ENCODE measurements at regions not wholly inside any gene's neighbourhood (a gene's known extent, or its start where the extent isn't known, plus 50 kb on each side); places are given as distances from the start of the nearest gene placed in this dataset.

DNA sequence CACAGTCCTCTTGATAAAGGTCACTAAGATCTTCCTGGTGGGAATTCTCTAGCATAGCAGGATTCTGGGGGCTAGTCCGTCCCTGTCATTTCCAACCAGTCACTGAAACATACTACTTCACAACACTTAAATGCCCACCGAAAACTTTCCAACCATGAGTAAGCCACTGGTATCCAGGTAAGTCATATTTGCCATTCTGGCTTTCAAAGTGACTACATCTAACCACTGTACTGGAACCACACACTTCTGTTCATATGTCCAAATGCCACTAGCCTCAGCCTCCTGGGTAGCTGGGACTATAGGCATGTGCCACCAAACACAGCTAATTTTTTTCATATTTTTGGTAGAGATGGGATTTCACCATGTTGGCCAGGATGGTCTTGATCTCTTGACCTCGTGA lies 64.3 kb upstream of the VANGL1 start:
- no peak for DNase-seq

DNA sequence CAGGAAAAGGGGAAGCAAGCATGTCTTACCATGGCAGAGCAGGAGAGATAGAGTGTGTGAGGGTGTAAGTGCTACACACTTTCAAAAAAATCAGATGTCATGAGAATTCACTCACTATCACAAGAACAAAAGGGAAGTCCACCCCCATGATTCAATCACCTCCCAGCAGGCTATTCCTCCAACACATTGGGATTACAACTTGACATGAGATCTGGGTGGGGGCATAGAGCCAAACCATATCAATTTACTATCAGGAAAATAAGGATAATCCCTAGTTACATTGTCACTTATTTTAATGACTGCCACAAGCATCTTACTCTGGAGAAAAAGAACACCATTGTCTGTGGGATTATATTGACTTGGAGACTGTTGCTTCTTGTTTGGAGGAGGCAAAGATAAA lies 66.1 kb upstream of the VANGL1 start:
- no peak for DNase-seq

DNA sequence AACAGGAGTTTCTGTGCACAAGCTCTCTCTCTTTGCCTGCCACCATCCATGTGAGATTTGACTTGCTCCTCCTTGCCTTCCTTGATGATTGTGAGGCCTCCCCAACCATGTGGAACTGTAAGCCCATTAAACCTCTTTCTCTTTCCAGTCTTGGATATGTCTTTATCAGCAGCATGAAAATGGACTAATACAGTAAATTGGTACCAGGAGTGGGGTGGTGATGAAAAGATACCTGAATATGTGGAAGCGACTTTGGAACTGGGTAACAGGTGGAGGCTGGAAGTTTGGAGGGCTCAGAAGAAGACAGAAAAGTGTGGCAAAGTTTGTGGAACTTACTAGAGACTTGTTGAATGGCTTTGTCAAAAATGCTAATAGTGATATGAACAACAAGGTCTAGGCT lies 69.1 kb upstream of the VANGL1 start:
- DNase-seq, result no peak

DNA sequence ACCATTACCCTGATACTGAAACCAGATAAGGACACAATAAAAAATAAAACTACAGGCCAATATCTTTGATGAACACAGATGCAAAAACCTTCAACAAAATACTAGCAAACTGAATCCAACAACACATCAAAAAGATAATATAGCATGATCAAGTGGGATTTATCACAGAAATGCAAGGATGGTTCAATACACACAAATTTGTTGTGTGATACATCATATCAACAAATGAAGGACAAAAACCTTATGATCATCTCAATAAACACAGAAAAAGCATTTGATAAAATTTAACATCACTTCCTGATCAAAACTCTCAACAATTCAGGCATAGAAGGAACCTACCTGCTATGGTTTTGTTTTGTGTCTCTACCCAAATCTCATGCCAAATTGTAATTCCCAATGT lies 74.3 kb upstream of the VANGL1 start:
- DNase-seq, result no peak

DNA sequence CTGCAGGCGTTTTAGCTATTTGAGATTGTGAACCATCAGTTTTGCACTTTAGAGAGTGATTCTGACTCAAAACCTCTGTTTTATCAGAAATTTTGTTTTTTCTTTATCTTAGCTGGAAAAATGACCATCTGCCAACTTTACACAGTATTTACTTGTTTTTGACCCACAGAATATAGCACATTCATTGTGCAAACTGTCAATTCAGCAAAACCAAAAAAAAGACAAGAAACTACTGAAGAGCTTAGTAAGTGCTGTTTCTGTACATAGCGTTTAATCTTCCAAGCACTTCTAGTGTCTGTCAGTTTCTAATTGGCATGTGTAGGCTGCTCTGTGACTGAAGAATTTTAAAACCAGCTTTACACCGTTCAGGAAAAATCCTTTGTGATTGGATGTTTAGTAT lies 76.0 kb upstream of the VANGL1 start:
- DNase-seq, result no peak

DNA sequence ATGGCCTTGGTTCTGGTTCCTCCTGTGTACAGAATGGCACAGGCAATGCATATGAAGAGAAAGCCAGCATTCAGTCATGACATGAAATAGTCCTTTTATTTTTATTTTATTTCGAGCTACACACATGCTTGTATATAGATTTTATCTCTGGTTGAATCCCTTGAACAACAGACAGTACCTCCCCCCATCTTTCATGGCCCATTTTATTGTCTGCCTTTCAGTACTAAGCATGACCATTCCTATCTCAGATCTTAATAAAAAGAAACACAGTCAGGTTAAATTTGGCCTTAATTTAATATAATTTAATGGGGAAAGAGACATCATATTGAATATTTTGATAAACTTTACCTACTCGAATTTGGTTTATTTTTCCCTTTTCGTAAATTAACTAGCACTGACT lies 76.4 kb upstream of the VANGL1 start:
- DNase-seq, result no peak

DNA sequence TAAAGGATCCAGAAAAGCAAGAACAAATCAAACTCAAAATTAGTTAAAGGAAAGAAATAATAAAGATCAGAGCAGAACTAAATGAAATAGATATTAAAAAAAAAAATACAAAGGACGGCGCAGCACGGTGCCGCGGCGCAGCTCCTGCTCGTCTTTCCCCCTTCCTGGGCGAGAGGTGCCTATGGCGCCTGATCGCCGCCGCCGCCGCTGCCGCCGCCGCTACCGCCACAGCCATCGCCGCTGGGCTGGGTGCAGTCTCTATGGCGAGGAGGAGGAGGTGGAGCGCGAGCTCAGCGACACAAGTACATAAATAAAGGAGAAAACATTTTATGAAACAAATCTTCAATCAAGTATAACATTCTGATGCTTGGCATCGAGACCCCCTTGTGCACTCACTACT lies 77.6 kb upstream of the VANGL1 start:
- DNase-seq, result peak; percentile 6

DNA sequence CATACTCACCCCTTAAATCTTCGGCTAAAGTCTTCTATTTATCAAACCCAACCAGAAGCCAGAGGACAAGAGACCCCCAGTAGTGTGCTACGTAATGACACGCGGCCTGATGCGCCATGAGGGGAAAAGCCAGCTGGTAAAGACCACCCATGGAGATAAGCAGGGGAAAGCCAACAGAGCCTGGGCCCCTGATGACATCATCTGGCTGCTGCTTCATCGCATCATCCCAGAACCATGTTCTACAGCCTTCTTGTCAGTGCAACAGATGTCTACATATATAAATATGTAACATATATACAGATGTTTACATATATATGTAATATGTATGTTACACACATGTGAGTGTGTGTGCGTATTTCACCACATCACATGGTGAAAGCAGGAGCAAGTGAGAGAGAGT lies 81.7 kb upstream of the VANGL1 start:
- DNase-seq, result peak; percentile 14

DNA sequence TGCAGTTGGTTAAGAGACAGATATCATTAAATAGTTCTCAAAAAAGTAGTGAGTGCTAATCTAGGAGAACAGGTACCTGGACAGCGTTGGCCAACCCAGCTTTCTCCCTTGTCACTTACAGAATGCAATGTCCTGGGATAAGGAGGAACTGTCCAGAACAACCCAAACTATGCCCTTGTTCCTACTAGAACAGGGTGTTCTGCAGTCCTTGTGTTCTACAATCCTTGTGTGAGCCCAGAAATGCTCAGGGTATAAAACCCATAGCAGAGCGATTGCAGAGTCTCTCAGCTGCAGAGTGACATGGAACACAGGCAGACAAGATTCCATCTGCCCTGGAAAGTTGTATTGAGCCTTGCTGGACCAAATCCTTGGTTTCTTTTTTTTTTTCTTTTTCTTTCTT lies 83.5 kb upstream of the VANGL1 start:
- no peak for DNase-seq

DNA sequence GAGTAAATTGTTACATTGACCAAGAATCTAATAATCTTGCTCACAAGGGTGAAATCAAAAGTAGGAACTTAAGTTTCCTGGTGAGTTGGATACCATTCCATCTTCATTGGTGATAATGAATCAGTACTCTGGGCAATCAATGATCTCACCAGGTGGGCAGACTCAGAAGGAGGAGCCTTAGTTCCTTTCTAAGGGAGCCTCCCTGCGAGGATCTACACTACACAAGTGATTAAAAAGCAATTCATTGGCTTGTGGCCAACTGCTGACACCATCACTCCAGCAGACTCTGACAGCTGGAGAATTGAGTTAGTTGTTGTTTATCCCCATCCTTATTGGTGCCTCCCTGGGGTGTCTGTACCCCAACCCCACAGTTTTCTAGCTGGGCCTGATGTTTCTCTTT lies 84.1 kb upstream of the VANGL1 start:
- DNase-seq, result no peak

DNA sequence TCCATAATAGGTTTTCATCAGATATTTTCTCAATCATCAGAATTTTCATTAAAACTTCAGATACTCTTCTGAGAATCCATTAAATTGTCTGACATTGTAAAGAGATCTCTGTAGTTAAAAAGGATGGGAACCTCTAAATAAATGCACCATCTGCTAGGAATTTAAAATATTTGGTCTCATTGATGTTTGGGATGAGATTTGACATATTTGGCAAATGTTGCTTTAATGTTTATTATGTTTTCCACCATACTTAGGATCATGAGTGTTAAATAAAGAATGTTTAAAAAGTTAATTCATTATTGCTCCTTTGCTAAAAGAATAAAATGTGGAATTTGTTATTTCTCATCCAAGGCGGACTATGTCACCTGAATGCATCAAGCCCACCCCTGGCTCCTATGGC lies 85.5 kb upstream of the VANGL1 start:
- DNase-seq, result peak; percentile 46

DNA sequence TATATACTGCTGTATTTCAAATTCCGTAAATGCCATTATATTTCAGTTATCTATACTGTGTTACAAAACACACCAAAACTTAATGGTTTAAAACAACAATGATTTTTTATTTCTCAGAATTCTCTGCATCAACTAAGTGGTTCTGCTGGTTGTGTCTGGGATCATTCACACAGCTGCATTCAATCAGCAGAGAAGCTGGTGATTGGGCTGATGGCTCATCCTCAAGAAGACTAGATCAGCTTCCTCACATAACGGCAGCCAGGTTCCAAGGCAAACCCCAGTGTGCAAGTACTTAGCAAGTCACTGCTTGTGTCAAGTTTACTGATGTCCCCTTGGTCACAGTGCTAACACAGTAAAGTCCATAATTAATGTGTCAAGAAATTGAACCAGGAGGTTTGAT lies 86.3 kb upstream of the VANGL1 start:
- DNase-seq, result peak; percentile 67

DNA sequence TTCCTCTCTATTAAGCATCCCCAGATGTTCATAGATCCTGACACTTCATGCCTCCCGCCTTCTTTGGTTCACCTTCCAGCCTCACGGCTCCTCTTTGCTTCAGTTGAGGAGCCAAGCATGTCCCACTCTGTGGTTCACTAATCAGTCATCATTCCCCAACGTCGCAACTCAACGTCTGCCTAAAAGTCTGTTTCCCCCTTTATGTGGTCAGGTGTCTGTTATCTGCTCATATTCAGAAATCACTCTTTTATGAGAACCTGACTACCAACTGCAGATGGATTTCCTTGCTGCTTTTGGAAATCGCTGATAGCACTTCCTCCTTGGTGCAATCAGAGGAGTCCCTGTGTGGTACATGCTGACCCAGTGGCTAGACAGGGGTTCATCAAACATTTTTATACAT lies 94.1 kb upstream of the VANGL1 start:
- DNase-seq, result no peak

DNA sequence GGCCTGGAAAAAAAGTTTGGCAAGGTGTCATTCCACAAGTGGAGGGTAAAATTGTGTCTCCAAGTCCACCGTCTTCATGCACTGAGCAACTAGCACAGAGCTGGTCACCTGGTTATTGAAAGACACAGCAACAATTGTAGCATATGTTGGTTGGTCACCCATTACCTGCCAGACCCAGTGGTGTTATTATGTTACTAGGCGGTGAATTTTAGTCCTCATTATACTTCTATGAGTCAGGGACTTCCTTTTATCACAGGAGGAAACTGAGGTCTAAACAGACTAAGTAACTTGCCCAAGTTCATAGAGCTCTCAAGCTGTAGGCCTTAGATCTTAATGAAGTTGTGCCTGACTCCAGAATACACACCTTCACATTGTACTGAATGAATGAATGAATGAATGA lies 94.9 kb upstream of the VANGL1 start:
- DNase-seq, result no peak

DNA sequence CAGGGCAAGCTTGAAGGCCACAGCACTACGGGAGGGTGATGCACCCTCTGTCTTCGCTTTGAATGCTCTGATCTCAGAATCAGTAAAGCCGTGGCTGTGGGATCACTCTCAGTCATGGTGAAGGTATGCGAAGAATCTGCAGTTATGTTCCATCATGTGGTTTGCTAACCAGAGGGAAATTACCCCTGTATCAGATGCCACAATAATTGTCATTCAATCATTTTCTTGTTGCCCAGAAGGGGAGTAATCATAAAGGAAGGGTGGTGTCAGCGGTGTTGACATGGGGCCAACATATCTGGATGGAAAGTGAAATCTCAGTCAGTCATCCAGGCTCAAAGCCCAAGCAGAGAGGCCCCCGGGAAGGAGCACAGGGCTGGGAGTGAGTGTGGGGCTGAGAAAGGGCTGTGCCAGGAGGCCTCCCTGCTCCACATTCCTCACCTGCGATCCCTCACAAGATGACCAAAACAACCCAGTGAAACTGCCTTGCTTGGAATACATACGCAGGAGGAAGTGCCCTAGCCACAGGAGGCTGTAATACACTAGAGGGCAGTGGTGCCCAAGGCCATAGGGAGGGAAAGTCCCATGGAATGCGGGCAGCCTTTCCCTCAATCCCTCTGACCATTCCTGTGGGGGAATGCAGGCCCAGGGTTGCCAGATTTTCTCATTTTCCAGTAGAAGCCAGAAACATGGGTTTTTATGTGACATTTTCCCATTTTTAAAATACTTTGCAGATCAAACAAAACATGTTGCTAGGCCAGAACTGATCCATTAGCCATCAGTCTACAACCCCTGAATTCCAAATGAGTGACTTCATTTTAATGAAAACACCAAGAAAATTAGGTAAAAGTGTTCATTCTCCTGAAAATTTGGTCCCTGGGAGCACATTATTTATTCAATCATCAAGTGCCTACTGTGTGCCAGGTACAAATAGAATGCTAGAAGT lies 95.7 kb upstream of the VANGL1 start:
- DNase-seq, result peak; percentile 98

DNA sequence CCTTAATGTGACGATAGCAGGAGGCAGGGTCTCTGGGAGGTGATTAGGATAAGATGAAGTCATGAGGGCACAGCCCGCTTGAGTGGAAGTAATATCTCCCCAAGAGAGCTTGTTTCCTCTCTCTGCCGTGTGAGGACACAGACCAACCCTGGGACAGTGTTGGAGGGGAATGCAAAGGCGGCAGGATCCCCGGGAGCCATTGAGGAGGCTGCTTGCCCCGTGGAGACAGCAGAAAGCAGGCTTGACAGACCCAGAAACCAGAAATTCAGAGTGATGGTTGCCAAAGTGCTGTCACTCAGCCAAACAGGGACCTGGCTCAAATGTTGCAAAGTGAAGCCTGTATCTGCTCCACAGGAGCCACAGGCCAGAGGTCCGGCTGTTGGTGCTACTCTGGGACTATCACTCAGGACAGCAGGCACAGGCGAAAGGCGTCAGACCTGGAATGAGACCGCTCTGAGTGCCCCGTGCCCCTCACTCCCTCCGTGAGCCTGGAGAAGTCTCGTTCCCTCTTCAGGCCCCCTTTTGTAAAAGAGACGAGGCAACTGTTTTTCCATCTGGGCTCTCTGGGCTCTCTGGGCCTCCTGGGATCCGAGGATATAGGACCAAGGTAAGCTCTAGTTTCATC lies 96.6 kb upstream of the VANGL1 start:
- no peak for DNase-seq

DNA sequence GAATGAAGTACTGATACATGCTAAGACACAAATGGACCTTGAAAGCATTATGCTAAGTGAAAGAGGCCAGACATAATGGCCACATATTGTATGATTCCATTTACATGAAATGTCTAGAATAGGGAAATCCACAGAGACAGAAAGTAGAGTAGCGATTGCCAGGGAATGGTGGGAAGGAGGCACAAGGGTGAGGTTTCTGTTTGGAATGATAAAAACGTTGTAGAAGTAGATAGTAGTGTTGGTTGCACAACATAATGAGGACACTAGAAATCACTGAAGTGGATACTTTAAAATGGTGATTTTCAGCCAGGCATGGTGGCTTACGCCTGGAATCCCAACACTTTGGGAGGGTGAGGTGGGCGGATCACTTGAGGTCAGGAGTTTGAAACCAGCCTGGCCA lies 97.6 kb upstream of the VANGL1 start:
- DNase-seq, result peak; percentile 38

DNA sequence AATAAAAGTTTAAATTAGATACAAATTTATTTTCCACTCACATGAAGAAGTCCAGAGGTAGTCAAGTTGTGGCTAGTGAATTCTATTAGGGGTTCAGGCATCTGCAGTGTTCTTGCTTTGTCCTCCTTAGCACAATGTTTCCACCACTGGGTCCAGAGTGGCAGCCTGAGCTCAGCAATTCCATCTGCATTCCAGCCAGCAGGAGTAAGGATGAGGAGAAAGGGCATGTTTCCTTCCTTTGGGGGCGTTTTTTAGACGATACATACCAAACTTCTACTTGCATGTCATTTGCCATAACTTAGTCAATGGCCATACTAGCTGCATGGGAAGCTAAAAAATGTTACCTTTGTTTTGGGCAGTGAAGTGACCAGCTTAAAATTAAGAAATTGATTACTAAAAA lies 98.5 kb upstream of the VANGL1 start:
- DNase-seq, result peak; percentile 31

DNA sequence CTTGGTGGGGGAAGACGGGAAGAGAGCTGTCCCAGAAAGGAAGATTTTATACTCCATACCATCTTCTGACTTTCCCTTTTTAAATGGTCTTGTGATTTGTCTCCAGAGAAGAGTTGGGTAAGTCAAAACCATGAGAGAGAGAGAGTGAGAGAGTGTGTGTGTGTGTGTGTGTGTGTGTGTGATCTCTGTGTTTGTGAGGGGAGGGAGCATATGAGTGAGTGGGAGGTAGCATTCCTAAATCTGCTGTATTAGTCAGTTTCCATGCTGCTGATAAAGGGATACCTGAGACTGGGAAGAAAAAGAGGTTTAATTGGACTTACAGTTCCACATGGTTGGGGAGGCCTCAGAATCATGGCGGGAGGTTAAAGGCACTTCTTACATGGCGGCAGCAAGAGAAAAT lies 102.0 kb upstream of the VANGL1 start:
- DNase-seq, result no peak

DNA sequence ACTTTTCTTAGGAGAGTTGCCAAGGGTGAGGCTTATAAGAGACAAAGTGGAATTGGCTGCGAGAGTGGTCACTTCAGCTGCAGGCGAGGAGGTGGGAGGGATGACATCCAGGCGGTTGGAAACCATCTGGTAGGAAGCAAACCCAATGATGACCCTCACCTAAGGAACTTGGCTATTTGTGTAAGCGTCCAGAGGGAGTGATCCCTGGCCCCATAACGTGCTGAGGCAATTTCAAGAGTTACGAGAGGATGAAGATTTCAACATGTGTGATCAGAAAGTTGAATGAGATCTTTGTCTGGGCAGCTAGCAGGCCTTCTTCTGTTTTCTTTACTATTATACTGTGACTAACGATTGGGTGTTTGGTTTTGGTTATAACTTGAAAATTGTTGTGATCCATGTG lies 102.7 kb upstream of the VANGL1 start:
- no peak for DNase-seq

DNA sequence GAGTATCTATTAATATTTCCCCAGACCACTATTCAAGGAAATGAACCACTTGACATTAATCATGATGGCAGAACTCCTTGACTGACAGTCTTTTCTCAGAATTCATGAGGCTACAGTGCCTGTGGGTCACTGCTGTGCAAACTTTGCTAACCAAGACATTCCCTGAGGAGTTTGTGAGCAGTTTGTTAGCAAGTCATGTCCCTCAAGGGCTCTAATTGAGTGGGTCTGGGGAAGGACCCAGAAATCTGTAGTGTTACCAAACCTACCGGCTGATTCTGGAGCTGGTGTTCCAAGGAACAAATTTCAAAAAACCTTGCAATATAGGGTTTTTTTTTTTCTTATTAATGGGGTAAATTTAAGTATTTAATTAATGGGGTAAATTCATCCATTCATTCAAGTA lies 103.2 kb upstream of the VANGL1 start:
- no peak for DNase-seq

DNA sequence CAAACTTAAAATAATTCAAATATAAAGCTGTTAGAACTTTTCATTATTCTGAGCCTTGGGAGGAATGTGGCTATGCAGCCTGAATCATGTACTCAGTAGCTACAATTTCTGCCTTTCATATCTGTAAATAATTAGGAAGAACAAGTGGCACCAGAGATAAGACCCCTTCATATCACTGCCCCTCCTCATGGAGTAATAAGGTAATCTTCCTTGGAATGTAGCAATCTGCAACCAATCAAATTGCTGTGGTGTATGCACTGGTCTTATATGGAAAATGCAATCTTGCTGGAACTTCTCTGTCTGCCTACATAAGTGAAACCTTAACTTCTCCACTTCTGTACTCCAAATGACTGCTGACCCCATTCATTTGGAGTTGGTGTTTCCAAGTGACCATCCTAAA lies 104.4 kb upstream of the VANGL1 start:
- peak; percentile 25 for DNase-seq

DNA sequence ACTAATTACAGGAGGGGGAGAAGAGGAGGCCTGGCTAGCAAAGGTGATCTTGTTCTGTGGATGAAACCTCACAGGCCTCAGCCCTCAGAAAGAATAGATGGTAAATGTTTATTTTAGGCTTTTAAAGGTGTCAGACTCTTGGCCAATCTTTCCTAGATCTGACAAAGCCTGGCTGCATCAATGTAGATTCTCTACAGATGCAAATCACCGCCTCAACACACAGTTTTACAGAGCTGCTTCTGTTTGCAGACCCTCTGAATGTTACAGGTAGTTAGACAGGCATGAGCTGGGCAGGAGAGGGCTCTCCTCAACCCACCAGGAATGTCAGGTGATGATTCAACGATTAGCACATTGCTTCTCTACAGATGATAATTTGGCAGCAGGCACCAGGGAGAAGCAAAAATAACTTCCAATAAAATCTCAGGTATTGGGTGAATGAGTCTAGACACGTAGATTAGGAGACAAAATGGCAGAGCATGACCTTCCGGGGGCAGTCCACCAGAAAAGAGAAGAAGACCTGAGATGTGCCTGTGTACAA lies 105.4 kb upstream of the VANGL1 start:
- no peak for DNase-seq

DNA sequence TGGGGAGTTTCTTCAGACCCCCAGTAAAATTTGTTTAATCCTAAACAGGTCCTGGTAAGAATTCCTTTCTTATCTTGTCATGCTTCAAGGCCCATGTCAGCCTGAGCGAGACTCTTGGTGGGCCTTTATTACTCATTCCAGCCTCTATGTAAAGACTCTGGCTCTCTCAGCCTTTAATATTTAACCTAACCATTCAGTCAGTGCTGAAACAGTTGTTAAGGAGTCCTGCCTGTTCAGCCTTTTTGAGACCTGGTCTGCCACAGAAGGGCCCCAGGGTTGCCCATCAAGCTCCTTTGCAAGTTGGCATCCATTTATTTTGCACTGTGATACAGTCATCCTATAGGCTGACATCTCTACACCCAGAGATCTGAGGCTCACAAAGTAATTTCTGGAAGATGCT lies 107.7 kb upstream of the VANGL1 start:
- DNase-seq, result no peak
